ENCODE measurements at regions not wholly inside any gene's neighbourhood (a gene's known extent, or its start where the extent isn't known, plus 50 kb on each side); places are given as distances from the start of the nearest gene placed in this dataset.

DNA sequence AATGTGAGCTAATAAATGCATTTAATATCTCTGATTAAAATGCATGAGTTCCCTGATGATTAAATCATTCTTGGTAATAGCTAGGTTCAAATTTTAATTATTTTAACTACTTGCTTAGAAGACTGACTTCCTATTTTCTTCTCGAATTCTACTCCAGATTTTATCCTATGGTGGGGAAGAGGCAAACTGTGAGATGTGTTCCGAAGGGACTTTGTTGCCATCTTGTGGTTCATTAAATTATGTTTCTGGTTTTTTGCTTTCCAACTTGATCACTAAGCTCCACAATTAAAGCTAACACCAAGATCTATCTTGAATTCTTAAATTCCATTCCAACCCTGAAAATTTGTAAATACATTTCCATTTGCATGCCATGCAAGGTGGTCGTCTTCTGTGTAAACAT, 538.4 kb upstream of the PCDH20 start:
- no peaks in the 10 kb centered on the region for H4K20me1 ChIP-seq (ENCODE audit: insufficient read depth)
- BruUV-seq (replicated peaks): no TSS peak
- ATAC-seq (0 out of 2 replicates have a peak, but pooled peaks have one; percentile 42), DNase-seq (ENCODE audit: low read depth, low spot score) (peak; percentile 19)
- H3K79me2 ChIP-seq (ENCODE audit: insufficient read depth, low read length): no peaks in the 10 kb centered on the region
- H3K9me2 ChIP-seq (ENCODE audit: insufficient read depth): no peaks in the 10 kb centered on the region
- intact Hi-C loops (cut with micrococcal nuclease): loop anchor here (1.0 to 5.0 kb wide), 4 partner anchors 73 to 1482 kb away; no protein-coding TSS in a partner anchor
- ChIA-PET CTCF (interaction anchor here (0.7 to 2.3 kb wide), 17 partner anchors 10 to 1506 kb away, joined by 3 to 16 read pairs (median 5); no protein-coding TSS in a partner anchor), RAD21 (ENCODE audit: low non-redundant PET in 1 of 2, low total read pairs in 2 of 2, uncharacterized antibody in 2 of 2, unreplicated experiment in 2 of 2) (interaction anchor here in 1 of 2 experiments (1.0 kb wide), 1 partner anchor 73 kb away, joined by 4 read pairs; no protein-coding TSS in a partner anchor), POLR2A (no interaction called here)
- TF ChIP-seq, protein P1, sequence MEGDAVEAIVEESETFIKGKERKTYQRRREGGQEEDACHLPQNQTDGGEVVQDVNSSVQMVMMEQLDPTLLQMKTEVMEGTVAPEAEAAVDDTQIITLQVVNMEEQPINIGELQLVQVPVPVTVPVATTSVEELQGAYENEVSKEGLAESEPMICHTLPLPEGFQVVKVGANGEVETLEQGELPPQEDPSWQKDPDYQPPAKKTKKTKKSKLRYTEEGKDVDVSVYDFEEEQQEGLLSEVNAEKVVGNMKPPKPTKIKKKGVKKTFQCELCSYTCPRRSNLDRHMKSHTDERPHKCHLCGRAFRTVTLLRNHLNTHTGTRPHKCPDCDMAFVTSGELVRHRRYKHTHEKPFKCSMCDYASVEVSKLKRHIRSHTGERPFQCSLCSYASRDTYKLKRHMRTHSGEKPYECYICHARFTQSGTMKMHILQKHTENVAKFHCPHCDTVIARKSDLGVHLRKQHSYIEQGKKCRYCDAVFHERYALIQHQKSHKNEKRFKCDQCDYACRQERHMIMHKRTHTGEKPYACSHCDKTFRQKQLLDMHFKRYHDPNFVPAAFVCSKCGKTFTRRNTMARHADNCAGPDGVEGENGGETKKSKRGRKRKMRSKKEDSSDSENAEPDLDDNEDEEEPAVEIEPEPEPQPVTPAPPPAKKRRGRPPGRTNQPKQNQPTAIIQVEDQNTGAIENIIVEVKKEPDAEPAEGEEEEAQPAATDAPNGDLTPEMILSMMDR (IDR thresholded peaks at IDR 0.05 in 2 of 3, conservative IDR thresholded peaks at IDR 0.05 in 1 of 3; ENCODE audit: borderline replicate concordance in 1 of 3, insufficient read depth in 1 of 3, low read depth in 2 of 3, low read length in 2 of 3): peak; percentile 7 to 61 (median 20); a peak in 4 of 6 replicates
- TF ChIP-seq RAD21 (IDR thresholded peaks at IDR 0.05; ENCODE audit: low read depth) (peak; percentile 60), POLR2A (IDR thresholded peaks at IDR 0.05; ENCODE audit: borderline replicate concordance, extremely low read depth, insufficient read depth, insufficient read length) (no peak)
- H3K27ac ChIP-seq (ENCODE audit: low read depth, low read length): no peak overlapping the region
- no peak overlapping the region for H3K4me3 ChIP-seq (replicated peaks in 1 of 2; ENCODE audit: low read depth in 1 of 2, low read length in 2 of 2)
- no peak overlapping the region for H2AFZ ChIP-seq (ENCODE audit: low read depth, low read length, poor library complexity, severe bottlenecking)
- no peak overlapping the region for H3K4me2 ChIP-seq (ENCODE audit: low read length)
- no peaks in the 10 kb centered on the region for H3K9me3 ChIP-seq (ENCODE audit: control insufficient read depth in 1 of 2, insufficient read depth in 1 of 2, low read depth in 1 of 2, low read length in 2 of 2)
- no peaks in the 10 kb centered on the region for H3K4me1 ChIP-seq (ENCODE audit: control insufficient read depth in 1 of 2, insufficient read depth in 2 of 2, low read length in 2 of 2)
- no peak overlapping the region for H3K9ac ChIP-seq (ENCODE audit: low read length)
- no peaks in the 10 kb centered on the region for H3K36me3 ChIP-seq (ENCODE audit: control insufficient read depth in 1 of 2, insufficient read depth in 2 of 2, low read length in 2 of 2)
- no peaks in the 10 kb centered on the region for H3K27me3 ChIP-seq (ENCODE audit: insufficient read depth, low read length)

DNA sequence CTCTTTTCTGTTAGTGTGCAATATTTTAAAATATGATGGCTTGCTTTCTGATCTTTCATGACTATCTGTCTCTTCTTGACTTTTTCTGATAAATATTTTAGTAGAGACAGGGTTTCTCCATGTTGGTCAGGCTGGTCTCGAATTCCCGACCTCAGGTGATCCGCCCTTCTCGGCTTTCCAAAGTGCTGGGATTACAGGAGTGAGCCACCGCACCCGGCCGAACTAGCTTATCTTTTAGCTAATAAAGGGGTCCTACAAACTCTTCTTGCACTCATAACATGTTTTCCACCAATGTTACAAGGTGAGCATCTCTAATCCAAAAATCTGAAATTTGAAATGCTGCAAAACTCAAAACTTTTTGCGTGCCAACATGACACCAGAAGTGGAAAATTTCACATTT, 535.2 kb upstream of the PCDH20 start:
- H2AFZ ChIP-seq (ENCODE audit: low read depth, low read length, poor library complexity, severe bottlenecking): no peak overlapping the region
- no peak overlapping the region for H3K4me3 ChIP-seq (replicated peaks in 1 of 2; ENCODE audit: low read depth in 1 of 2, low read length in 2 of 2)
- no peak overlapping the region for H3K27ac ChIP-seq (ENCODE audit: low read depth, low read length)
- ChIA-PET CTCF (no interaction called here), POLR2A (no interaction called here), RAD21 (ENCODE audit: low non-redundant PET in 1 of 2, low total read pairs in 2 of 2, uncharacterized antibody in 2 of 2, unreplicated experiment in 2 of 2) (no interaction called here)
- H3K9me3 ChIP-seq (ENCODE audit: control insufficient read depth in 1 of 2, insufficient read depth in 1 of 2, low read depth in 1 of 2, low read length in 2 of 2): no peaks in the 10 kb centered on the region
- no TSS peak for BruUV-seq (replicated peaks)
- H3K9ac ChIP-seq (ENCODE audit: low read length): no peak overlapping the region
- no peaks in the 10 kb centered on the region for H3K36me3 ChIP-seq (ENCODE audit: control insufficient read depth in 1 of 2, insufficient read depth in 2 of 2, low read length in 2 of 2)
- DNase-seq (ENCODE audit: low read depth, low spot score): no peak
- H3K4me1 ChIP-seq (ENCODE audit: control insufficient read depth in 1 of 2, insufficient read depth in 2 of 2, low read length in 2 of 2): no peaks in the 10 kb centered on the region
- H3K27me3 ChIP-seq (ENCODE audit: insufficient read depth, low read length): no peaks in the 10 kb centered on the region
- no peak overlapping the region for H3K4me2 ChIP-seq (ENCODE audit: low read length)
- intact Hi-C loops (cut with micrococcal nuclease): loop anchor here (5.0 kb wide), 2 partner anchors 1324 to 1479 kb away; no protein-coding TSS in a partner anchor
- ATAC-seq: no peak
- no peaks in the 10 kb centered on the region for H4K20me1 ChIP-seq (ENCODE audit: insufficient read depth)
- H3K9me2 ChIP-seq (ENCODE audit: insufficient read depth): no peaks in the 10 kb centered on the region
- no peaks in the 10 kb centered on the region for H3K79me2 ChIP-seq (ENCODE audit: insufficient read depth, low read length)
- TF ChIP-seq, protein P2, sequence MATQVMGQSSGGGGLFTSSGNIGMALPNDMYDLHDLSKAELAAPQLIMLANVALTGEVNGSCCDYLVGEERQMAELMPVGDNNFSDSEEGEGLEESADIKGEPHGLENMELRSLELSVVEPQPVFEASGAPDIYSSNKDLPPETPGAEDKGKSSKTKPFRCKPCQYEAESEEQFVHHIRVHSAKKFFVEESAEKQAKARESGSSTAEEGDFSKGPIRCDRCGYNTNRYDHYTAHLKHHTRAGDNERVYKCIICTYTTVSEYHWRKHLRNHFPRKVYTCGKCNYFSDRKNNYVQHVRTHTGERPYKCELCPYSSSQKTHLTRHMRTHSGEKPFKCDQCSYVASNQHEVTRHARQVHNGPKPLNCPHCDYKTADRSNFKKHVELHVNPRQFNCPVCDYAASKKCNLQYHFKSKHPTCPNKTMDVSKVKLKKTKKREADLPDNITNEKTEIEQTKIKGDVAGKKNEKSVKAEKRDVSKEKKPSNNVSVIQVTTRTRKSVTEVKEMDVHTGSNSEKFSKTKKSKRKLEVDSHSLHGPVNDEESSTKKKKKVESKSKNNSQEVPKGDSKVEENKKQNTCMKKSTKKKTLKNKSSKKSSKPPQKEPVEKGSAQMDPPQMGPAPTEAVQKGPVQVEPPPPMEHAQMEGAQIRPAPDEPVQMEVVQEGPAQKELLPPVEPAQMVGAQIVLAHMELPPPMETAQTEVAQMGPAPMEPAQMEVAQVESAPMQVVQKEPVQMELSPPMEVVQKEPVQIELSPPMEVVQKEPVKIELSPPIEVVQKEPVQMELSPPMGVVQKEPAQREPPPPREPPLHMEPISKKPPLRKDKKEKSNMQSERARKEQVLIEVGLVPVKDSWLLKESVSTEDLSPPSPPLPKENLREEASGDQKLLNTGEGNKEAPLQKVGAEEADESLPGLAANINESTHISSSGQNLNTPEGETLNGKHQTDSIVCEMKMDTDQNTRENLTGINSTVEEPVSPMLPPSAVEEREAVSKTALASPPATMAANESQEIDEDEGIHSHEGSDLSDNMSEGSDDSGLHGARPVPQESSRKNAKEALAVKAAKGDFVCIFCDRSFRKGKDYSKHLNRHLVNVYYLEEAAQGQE (IDR thresholded peaks at IDR 0.05; ENCODE audit: low read depth): no peak
- TF ChIP-seq ELF1 (IDR thresholded peaks at IDR 0.05; ENCODE audit: borderline replicate concordance, low read depth): no peak
- TF ChIP-seq, protein P3, sequence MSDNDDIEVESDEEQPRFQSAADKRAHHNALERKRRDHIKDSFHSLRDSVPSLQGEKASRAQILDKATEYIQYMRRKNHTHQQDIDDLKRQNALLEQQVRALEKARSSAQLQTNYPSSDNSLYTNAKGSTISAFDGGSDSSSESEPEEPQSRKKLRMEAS (IDR thresholded peaks at IDR 0.05): no peak
- TF ChIP-seq RAD21 (IDR thresholded peaks at IDR 0.05; ENCODE audit: low read depth): no peak
- TF ChIP-seq, protein P1 (IDR thresholded peaks at IDR 0.05 in 2 of 3, conservative IDR thresholded peaks at IDR 0.05 in 1 of 3; ENCODE audit: borderline replicate concordance in 1 of 3, insufficient read depth in 1 of 3, low read depth in 2 of 3, low read length in 2 of 3): no peak
- TF ChIP-seq YY1 (IDR thresholded peaks at IDR 0.05; ENCODE audit: extremely low read depth, insufficient replicate concordance, low read depth, low read length): no peak
- no peak for TF ChIP-seq SRF (IDR thresholded peaks at IDR 0.05; ENCODE audit: low read depth)
- TF ChIP-seq EGR1 (IDR thresholded peaks at IDR 0.05; ENCODE audit: low read depth): no peak
- TF ChIP-seq POLR2AphosphoS5 (IDR thresholded peaks at IDR 0.05; ENCODE audit: low read depth, low read length): no peak

All from HCT116 (cell line).